OCI-LY1 (cell line): ENCODE measurements at regions not wholly inside any gene's neighbourhood (a gene's known extent, or its start where the extent isn't known, plus 50 kb on each side); places are given as distances from the start of the nearest gene placed in this dataset.

Experiments
- H2AFZ ChIP-seq: fragments of 200-600 bp; sonication (generic), shearing (Covaris generic); 2 replicates; pipeline ENCODE4 v1.6.0; 2014; ENCODE audit warnings: antibody characterized with exemption, mild to moderate bottlenecking, low read length
- H3F3A ChIP-seq: fragments of 200-600 bp; sonication (generic), shearing (Covaris generic); 2 replicates; pipeline ENCODE4 v1.6.0; 2014; ENCODE audit warnings: mild to moderate bottlenecking, antibody characterized with exemption, low read length, moderate library complexity; ENCODE audit not compliant: insufficient read depth
- H3K27ac ChIP-seq: fragments of 200-600 bp; sonication (generic); 2 replicates; pipeline ENCODE4 v1.5.1; 2014; ENCODE audit warnings: low read length, mixed run types, mild to moderate bottlenecking, low read depth; ENCODE audit not compliant: poor library complexity, severe bottlenecking
- H3K27me3 ChIP-seq: fragments of 200-600 bp; sonication (generic); 2 replicates; pipeline ENCODE4 v1.6.0; 2014; ENCODE audit warnings: antibody characterized with exemption, mild to moderate bottlenecking, low read length, moderate library complexity; ENCODE audit not compliant: insufficient read depth
- H3K36me3 ChIP-seq: fragments of 200-600 bp; sonication (generic); 2 replicates; pipeline ENCODE4 v1.6.1; 2014; ENCODE audit warnings: mild to moderate bottlenecking, antibody characterized with exemption, low read length, moderate library complexity, mixed read lengths; ENCODE audit not compliant: insufficient read depth
- H3K4me1 ChIP-seq: fragments of 200-600 bp; sonication (generic); 2 replicates; pipeline ENCODE4 v1.5.1; 2014; ENCODE audit warnings: mild to moderate bottlenecking, low read length, moderate library complexity; ENCODE audit not compliant: insufficient read depth, severe bottlenecking
- H3K4me2 ChIP-seq: fragments of 200-600 bp; sonication (generic), shearing (Covaris generic); 2 replicates; pipeline ENCODE4 v1.6.1; 2014; ENCODE audit warnings: low read length
- H3K4me3 ChIP-seq: fragments of 200-600 bp; sonication (generic); 2 replicates; pipeline ENCODE4 v1.5.1; 2014; ENCODE audit warnings: low read length, low read depth, mild to moderate bottlenecking, mixed read lengths; ENCODE audit not compliant: poor library complexity, severe bottlenecking
- H3K79me2 ChIP-seq: fragments of 200-600 bp; shearing (Covaris generic); 2 replicates; pipeline ENCODE4 v1.6.1; 2016; ENCODE audit warnings: mixed run types, low read length, mixed read lengths; ENCODE audit not compliant: insufficient read depth
- H3K9ac ChIP-seq: fragments of 200-600 bp; sonication (generic), shearing (Covaris generic); 2 replicates; pipeline ENCODE4 v1.6.1; 2014; ENCODE audit warnings: mild to moderate bottlenecking, low read length, mixed read lengths
- H3K9me2 ChIP-seq: fragments of 200-600 bp; sonication (generic), shearing (Covaris generic); 2 replicates; pipeline ENCODE4 v1.6.1; 2014; ENCODE audit warnings: low read depth, mild to moderate bottlenecking, low read length, mixed read lengths
- H3K9me3 ChIP-seq: fragments of 200-600 bp; shearing (Covaris generic); 2 replicates; pipeline ENCODE4 v1.6.1; 2014; ENCODE audit warnings: low read length, mixed read lengths
- H4K20me1 ChIP-seq: fragments of 200-600 bp; sonication (generic), shearing (Covaris generic); 2 replicates; pipeline ENCODE4 v1.6.0; 2016; ENCODE audit warnings: mild to moderate bottlenecking, low read length; ENCODE audit not compliant: insufficient read depth
- EZH2 ChIP-seq: fragments of 200-600 bp; sonication (generic), shearing (Covaris generic); IDR thresholded peaks from 2 replicates; pipeline ENCODE4 v1.8.0; 2017; ENCODE audit warnings: borderline replicate concordance, mixed run types, mild to moderate bottlenecking, antibody characterized with exemption, low read length, moderate library complexity, mixed read lengths
- TF ChIP-seq, protein P1 (sequence below): fragments of 200-600 bp; sonication (generic), shearing (Covaris generic); IDR thresholded peaks from 2 replicates; pipeline ENCODE4 v1.5.1; 2017; ENCODE audit warnings: mild to moderate bottlenecking, antibody characterized with exemption, low read length, moderate library complexity, mixed read lengths

DNA sequence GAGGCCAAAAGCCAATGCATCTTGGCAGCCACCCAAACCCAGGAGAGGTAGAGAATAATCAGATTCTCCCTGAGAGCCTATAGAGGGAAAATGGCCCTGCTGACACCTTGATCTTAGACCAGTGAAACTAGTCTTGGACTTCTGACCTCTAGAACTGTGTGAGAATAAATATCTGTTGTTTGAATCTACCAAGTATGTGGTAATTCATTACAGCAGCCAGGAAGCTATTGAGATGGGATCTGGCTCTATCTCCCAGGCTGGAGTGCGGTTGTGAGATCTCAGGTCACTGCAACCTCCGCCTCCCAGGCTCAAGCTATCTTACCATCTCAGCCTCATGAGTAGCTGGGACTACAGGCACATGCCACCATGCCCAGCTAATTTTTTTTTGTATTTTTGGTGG is 567.2 kb downstream of the MBD2 start:
- Histone ChIP-seq H3K27me3 (no peaks in the 10 kb centered on the region), H3K4me2 (no peak overlapping the region), H3K27ac (no peak overlapping the region), H3K79me2 (no peaks in the 10 kb centered on the region), H3K4me1 (no peaks in the 10 kb centered on the region), H3F3A (no peaks in the 10 kb centered on the region), H4K20me1 (no peaks in the 10 kb centered on the region), H3K9me2 (no peaks in the 10 kb centered on the region), H3K36me3 (no peaks in the 10 kb centered on the region), H3K9me3 (no peaks in the 10 kb centered on the region), H2AFZ (no peak overlapping the region), H3K4me3 (no peak overlapping the region), H3K9ac (no peak overlapping the region)
- TF ChIP-seq, protein P1, sequence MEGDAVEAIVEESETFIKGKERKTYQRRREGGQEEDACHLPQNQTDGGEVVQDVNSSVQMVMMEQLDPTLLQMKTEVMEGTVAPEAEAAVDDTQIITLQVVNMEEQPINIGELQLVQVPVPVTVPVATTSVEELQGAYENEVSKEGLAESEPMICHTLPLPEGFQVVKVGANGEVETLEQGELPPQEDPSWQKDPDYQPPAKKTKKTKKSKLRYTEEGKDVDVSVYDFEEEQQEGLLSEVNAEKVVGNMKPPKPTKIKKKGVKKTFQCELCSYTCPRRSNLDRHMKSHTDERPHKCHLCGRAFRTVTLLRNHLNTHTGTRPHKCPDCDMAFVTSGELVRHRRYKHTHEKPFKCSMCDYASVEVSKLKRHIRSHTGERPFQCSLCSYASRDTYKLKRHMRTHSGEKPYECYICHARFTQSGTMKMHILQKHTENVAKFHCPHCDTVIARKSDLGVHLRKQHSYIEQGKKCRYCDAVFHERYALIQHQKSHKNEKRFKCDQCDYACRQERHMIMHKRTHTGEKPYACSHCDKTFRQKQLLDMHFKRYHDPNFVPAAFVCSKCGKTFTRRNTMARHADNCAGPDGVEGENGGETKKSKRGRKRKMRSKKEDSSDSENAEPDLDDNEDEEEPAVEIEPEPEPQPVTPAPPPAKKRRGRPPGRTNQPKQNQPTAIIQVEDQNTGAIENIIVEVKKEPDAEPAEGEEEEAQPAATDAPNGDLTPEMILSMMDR, result no peak
- TF ChIP-seq EZH2, result no peak

DNA sequence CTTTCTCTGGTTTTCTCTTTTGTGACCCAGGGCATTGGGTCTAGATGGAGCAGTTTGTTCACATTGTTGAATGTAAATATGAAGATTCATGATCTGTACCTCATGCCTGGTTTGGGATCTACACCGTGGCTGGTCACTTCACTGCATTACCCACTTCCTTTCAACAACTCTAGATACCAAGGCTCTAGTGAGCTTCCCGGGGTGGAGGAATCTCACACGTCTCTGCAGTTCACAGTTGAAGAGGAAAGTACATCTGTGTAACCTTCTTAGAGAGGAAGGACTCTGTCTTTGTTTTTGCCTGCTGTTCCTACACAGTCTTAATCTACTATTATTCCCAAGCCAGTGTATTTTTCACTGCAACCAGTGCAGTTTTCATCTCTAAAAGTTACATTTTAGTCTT is 574.8 kb downstream of the MBD2 start:
- Histone ChIP-seq H3K4me3 (no peak overlapping the region), H3K4me2 (no peak overlapping the region), H3K9me3 (no peaks in the 10 kb centered on the region), H3K27ac (no peak overlapping the region), H3F3A (no peaks in the 10 kb centered on the region), H2AFZ (no peak overlapping the region), H3K4me1 (no peaks in the 10 kb centered on the region), H3K36me3 (no peaks in the 10 kb centered on the region), H3K79me2 (no peaks in the 10 kb centered on the region), H3K9me2 (no peaks in the 10 kb centered on the region), H4K20me1 (no peaks in the 10 kb centered on the region), H3K27me3 (no peaks in the 10 kb centered on the region), H3K9ac (no peak overlapping the region)
- TF ChIP-seq, protein P1, result no peak
- TF ChIP-seq EZH2, result no peak

DNA sequence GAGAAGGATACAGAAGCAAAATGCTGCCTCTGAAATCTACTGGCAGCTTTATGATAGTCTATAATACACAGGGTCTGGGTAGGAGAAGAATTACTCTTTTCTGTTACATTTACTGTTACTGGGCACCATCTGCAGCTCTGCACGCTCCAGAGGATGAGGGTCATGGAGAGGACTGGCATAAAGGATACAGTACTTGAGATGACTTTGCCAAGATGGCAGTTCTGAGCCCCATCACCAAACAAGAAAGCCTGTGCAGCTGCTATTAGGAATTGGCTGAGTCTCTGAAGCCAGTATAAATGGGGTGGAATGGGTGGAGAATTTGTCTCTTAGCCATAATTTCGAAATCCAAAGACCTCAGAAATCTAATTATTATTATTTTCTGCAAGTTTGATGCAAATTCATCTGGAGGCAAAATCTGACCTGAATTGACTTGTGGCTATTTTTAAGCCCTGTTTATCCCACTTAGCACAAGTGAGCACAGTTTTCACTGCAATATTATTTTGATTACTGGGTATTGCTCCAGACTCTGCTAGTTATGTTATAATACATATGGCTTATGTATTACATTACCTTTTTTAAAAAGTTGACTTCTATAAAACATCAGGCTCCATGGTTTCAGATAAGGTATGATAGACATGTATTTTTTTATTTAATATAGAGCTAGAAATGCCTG is 579.5 kb downstream of the MBD2 start:
- Histone ChIP-seq H2AFZ (no peak overlapping the region), H3K9me2 (no peaks in the 10 kb centered on the region), H3K27me3 (no peaks in the 10 kb centered on the region), H3K79me2 (no peaks in the 10 kb centered on the region), H3K36me3 (no peaks in the 10 kb centered on the region), H3K27ac (no peak overlapping the region), H3K4me3 (no peak overlapping the region), H3K4me1 (no peaks in the 10 kb centered on the region), H3K4me2 (no peak overlapping the region), H3F3A (no peaks in the 10 kb centered on the region), H3K9ac (no peak overlapping the region), H3K9me3 (no peaks in the 10 kb centered on the region), H4K20me1 (no peaks in the 10 kb centered on the region)
- no peak for TF ChIP-seq EZH2
- TF ChIP-seq, protein P1, result no peak
